Neuronal stem cell (in vitro differentiated cells): ENCODE measurements at regions not wholly inside any gene's neighbourhood (a gene's known extent, or its start where the extent isn't known, plus 50 kb on each side); places are given as distances from the start of the nearest gene placed in this dataset.

Source experiments
- DNase-seq: peaks from one replicate; pipeline ENCODE4 v3.0.0-alpha.2; 2013; ENCODE audit warnings: low spot score
- H2AFZ ChIP-seq: one replicate; pipeline ENCODE4 v1.6.1; 2013; ENCODE audit warnings: mild to moderate bottlenecking, low read length, inconsistent platforms
- H2AK5ac ChIP-seq: 2 replicates; pipeline ENCODE4 v1.6.1; 2013; ENCODE audit warnings: low read depth, mild to moderate bottlenecking, inconsistent platforms, low read length, moderate library complexity, mixed read lengths
- H2BK120ac ChIP-seq: 2 replicates; pipeline ENCODE4 v1.6.1; 2013; ENCODE audit warnings: low read depth, mild to moderate bottlenecking, inconsistent platforms, low read length, moderate library complexity, mixed read lengths
- H2BK12ac ChIP-seq: one replicate; pipeline ENCODE4 v1.6.1; 2013; ENCODE audit warnings: low read length, inconsistent platforms
- H2BK15ac ChIP-seq: 2 replicates; pipeline ENCODE4 v1.6.1; 2013; ENCODE audit warnings: mild to moderate bottlenecking, low read length, inconsistent platforms, mixed read lengths
- H2BK5ac ChIP-seq: one replicate; pipeline ENCODE4 v1.6.1; 2013; ENCODE audit warnings: inconsistent platforms, mild to moderate bottlenecking, low read length, moderate library complexity
- H3K14ac ChIP-seq: one replicate; pipeline ENCODE4 v1.6.1; 2013; ENCODE audit warnings: low read length, inconsistent platforms
- H3K18ac ChIP-seq: 2 replicates; pipeline ENCODE4 v1.6.1; 2013; ENCODE audit warnings: low read length, inconsistent platforms
- H3K23ac ChIP-seq: 2 replicates; pipeline ENCODE4 v1.6.1; 2013; ENCODE audit warnings: low read depth, mild to moderate bottlenecking, mixed read lengths, low read length, inconsistent platforms; ENCODE audit not compliant: poor library complexity
- H3K27ac ChIP-seq: replicated peaks from 3 replicates; pipeline ENCODE4 v1.5.1; 2013; ENCODE audit warnings: low read length, inconsistent platforms
- H3K27me3 ChIP-seq, 3 experiments: 2 replicates each; pipeline ENCODE4 v1.6.1; 2013; ENCODE audit warnings: low read length in 3 of 3, mild to moderate bottlenecking in 2 of 3, inconsistent platforms in 1 of 3, low read depth in 1 of 3, mixed read lengths in 1 of 3, moderate library complexity in 1 of 3; ENCODE audit not compliant: control insufficient read depth in 3 of 3, insufficient read depth in 3 of 3
- H3K36me3 ChIP-seq, 2 donors: replicated peaks in 1 of 2; 2 replicates each; pipeline ENCODE4 v1.6.1; 2013; ENCODE audit warnings: low read length in 2 of 2; ENCODE audit not compliant: control insufficient read depth in 2 of 2, insufficient read depth in 2 of 2
- H3K4ac ChIP-seq: 2 replicates; pipeline ENCODE4 v1.6.1; 2013; ENCODE audit warnings: inconsistent platforms, mild to moderate bottlenecking, low read length, moderate library complexity
- H3K4me1 ChIP-seq, 2 donors: 1 replicate in 1 of 2; 2 replicates in 1 of 2; pipeline ENCODE4 v1.6.1; 2013; ENCODE audit warnings: low read length in 2 of 2, low read depth in 1 of 2; ENCODE audit not compliant: control insufficient read depth in 2 of 2, insufficient read depth in 1 of 2
- H3K4me2 ChIP-seq: one replicate; pipeline ENCODE4 v1.6.1; 2013; ENCODE audit warnings: mild to moderate bottlenecking, low read length, inconsistent platforms; ENCODE audit not compliant: insufficient read depth, poor library complexity, severe bottlenecking
- H3K4me3 ChIP-seq, 2 donors: 2 replicates each; pipeline ENCODE4 v1.5.1; 2013; ENCODE audit warnings: low read length in 2 of 2, mild to moderate bottlenecking in 2 of 2, inconsistent platforms in 1 of 2, moderate library complexity in 1 of 2
- H3K79me1 ChIP-seq: one replicate; pipeline ENCODE4 v1.6.1; 2013; ENCODE audit warnings: low read depth, mild to moderate bottlenecking, inconsistent platforms, low read length, moderate library complexity
- H3K9ac ChIP-seq: one replicate; pipeline ENCODE4 v1.6.1; 2013; ENCODE audit warnings: mild to moderate bottlenecking, low read depth, low read length, inconsistent platforms; ENCODE audit not compliant: poor library complexity
- H3K9me3 ChIP-seq, 2 donors: replicated peaks in 1 of 2; 2 replicates each; pipeline versions ENCODE3 to v1.6.1; 2013; ENCODE audit warnings: low read length in 2 of 2, mild to moderate bottlenecking in 2 of 2, inconsistent platforms in 1 of 2, low read depth in 1 of 2, mixed read lengths in 1 of 2, moderate library complexity in 1 of 2; ENCODE audit not compliant: control insufficient read depth in 2 of 2, insufficient read depth in 1 of 2
- H4K8ac ChIP-seq: one replicate; pipeline ENCODE4 v1.6.1; 2013; ENCODE audit warnings: low read depth, mild to moderate bottlenecking, inconsistent platforms, low read length, moderate library complexity
- H4K91ac ChIP-seq: one replicate; pipeline ENCODE4 v1.6.1; 2013; ENCODE audit warnings: low read length, low read depth, mild to moderate bottlenecking, inconsistent platforms; ENCODE audit not compliant: poor library complexity
- WGBS, 2 donors: extraction: QIAGEN DNeasy Blood & Tissue Kit; methylation state at CpG; one replicate each; pipeline ENCODE4 v1.1.7; 2013; ENCODE audit warnings: missing lambda C conversion rate in 2 of 2, mixed read lengths in 1 of 2; ENCODE audit not compliant: insufficient read length in 2 of 2, insufficient replicate concordance in 1 of 2; ENCODE audit errors: extremely low coverage in 2 of 2; 5-methylcytosine and 5-hydroxymethylcytosine counted together

GRCh38 chr15:93762036-93762435 is 469.3 kb upstream of the MCTP2 start:
- no peak overlapping the region for H3K18ac ChIP-seq
- peaks cover 0 to 25% of the 10 kb centered on the region in 2 donors for H3K36me3 ChIP-seq
- peaks cover 0 to 2% of the 10 kb centered on the region in 2 donors for H3K4me1 ChIP-seq
- no peak for DNase-seq
- no peak overlapping the region for H4K8ac ChIP-seq
- H3K9me3 ChIP-seq = peaks cover 2 to 9% of the 10 kb centered on the region in 2 donors
- H2BK15ac ChIP-seq = no peak overlapping the region
- no peak overlapping the region for H3K9ac ChIP-seq
- no peaks in the 10 kb centered on the region for H3K79me1 ChIP-seq
- no peak overlapping the region for H3K4ac ChIP-seq
- no peak overlapping the region for H2BK5ac ChIP-seq
- H3K27ac ChIP-seq = no peak overlapping the region
- no peak overlapping the region for H2AK5ac ChIP-seq
- H3K23ac ChIP-seq = no peak overlapping the region
- no peak overlapping the region for H4K91ac ChIP-seq
- H2BK120ac ChIP-seq = no peak overlapping the region
- H3K4me2 ChIP-seq = no peak overlapping the region
- H2AFZ ChIP-seq = no peak overlapping the region
- H2BK12ac ChIP-seq = no peak overlapping the region
- H3K14ac ChIP-seq = no peak overlapping the region
- no CpG with 5 or more reads among the region's 3 CpGs for WGBS, 2 donors
- no peak overlapping the region for H3K4me3 ChIP-seq
- H3K27me3 ChIP-seq = no peaks in the 10 kb centered on the region

- no peak overlapping the region for H2BK5ac ChIP-seq
- H3K14ac ChIP-seq = no peak overlapping the region
- no peak overlapping the region for H3K9ac ChIP-seq
- H3K36me3 ChIP-seq = peaks cover 0 to 25% of the 10 kb centered on the region in 2 donors
- no peak overlapping the region for H2BK12ac ChIP-seq
- DNase-seq = no peak
- H3K4me3 ChIP-seq = no peak overlapping the region
- no peak overlapping the region for H3K27ac ChIP-seq
- H3K23ac ChIP-seq = no peak overlapping the region
- H2AFZ ChIP-seq = no peak overlapping the region
- H3K4ac ChIP-seq = no peak overlapping the region
- H3K18ac ChIP-seq = no peak overlapping the region
- no peak overlapping the region for H3K4me2 ChIP-seq
- peaks cover 3 to 11% of the 10 kb centered on the region in 2 donors for H3K9me3 ChIP-seq
- no peaks in the 10 kb centered on the region for H3K27me3 ChIP-seq
- no peak overlapping the region for H4K91ac ChIP-seq
- H2AK5ac ChIP-seq = no peak overlapping the region
- H3K4me1 ChIP-seq = peaks cover 0 to 2% of the 10 kb centered on the region in 2 donors
- H2BK15ac ChIP-seq = no peak overlapping the region
- no peak overlapping the region for H2BK120ac ChIP-seq
- no peak overlapping the region for H4K8ac ChIP-seq
- no peaks in the 10 kb centered on the region for H3K79me1 ChIP-seq
- WGBS, 2 donors = no CpG with 5 or more reads among the region's 3 CpGs
Observed at GRCh38 chr15:93759629-93760028, 471.7 kb upstream of the MCTP2 start.

GRCh38 chr15:93758824-93759223 is 472.5 kb upstream of the MCTP2 start:
- Histone ChIP-seq H3K9me3 (peaks cover 2 to 10% of the 10 kb centered on the region in 2 donors), H3K4me1 (peaks cover 0 to 2% of the 10 kb centered on the region in 2 donors), H2AK5ac (no peak overlapping the region), H3K36me3 (peaks cover 0 to 25% of the 10 kb centered on the region in 2 donors), H3K18ac (no peak overlapping the region), H4K91ac (no peak overlapping the region), H3K23ac (no peak overlapping the region), H2AFZ (no peak overlapping the region), H2BK12ac (no peak overlapping the region), H3K27me3 (no peaks in the 10 kb centered on the region), H3K4me2 (no peak overlapping the region), H3K4ac (no peak overlapping the region), H3K9ac (no peak overlapping the region), H3K4me3 (no peak overlapping the region), H3K27ac (no peak overlapping the region), H3K79me1 (no peaks in the 10 kb centered on the region), H2BK5ac (no peak overlapping the region), H3K14ac (no peak overlapping the region), H2BK120ac (no peak overlapping the region), H4K8ac (no peak overlapping the region), H2BK15ac (no peak overlapping the region)
- no CpG with 5 or more reads among the region's 2 CpGs for WGBS, 2 donors
- no peak for DNase-seq

GRCh38 chr15:93748710-93749109 is 482.7 kb upstream of the MCTP2 start:
- Histone ChIP-seq H3K27ac (no peak overlapping the region), H2AFZ (no peak overlapping the region), H2BK15ac (no peak overlapping the region), H3K18ac (no peak overlapping the region), H4K91ac (no peak overlapping the region), H2BK5ac (no peak overlapping the region), H3K4me2 (no peak overlapping the region), H3K23ac (no peak overlapping the region), H3K9me3 (peaks cover 3 to 17% of the 10 kb centered on the region in 2 donors), H3K4ac (no peak overlapping the region), H3K4me1 (no peaks in the 10 kb centered on the region), H4K8ac (no peak overlapping the region), H3K79me1 (no peaks in the 10 kb centered on the region), H3K4me3 (no peak overlapping the region), H3K9ac (no peak overlapping the region), H2BK12ac (no peak overlapping the region), H3K14ac (no peak overlapping the region), H3K27me3 (no peaks in the 10 kb centered on the region), H2BK120ac (no peak overlapping the region), H3K36me3 (no peaks in the 10 kb centered on the region), H2AK5ac (no peak overlapping the region)
- no peak for DNase-seq
